SU-DHL-6 (cell line): ENCODE measurements at regions not wholly inside any gene's neighbourhood (a gene's known extent, or its start where the extent isn't known, plus 50 kb on each side); places are given as distances from the start of the nearest gene placed in this dataset.
"Not testable (repeated sequence)": the region's sequence is repeated elsewhere in the genome, so short reads cannot be mapped to it uniquely, and the experiment has no call there.

ENCODE experiments used
- H2AFZ ChIP-seq: fragments of 200-600 bp; sonication (generic); 2 replicates; pipeline ENCODE4 v1.6.1; 2014; ENCODE audit warnings: low read depth, mild to moderate bottlenecking, moderate library complexity, mixed read lengths, antibody characterized with exemption, low read length; ENCODE audit not compliant: severe bottlenecking
- H3F3A ChIP-seq: fragments of 200-600 bp; shearing (Covaris generic); 2 replicates; pipeline ENCODE4 v1.6.0; 2016; ENCODE audit warnings: antibody characterized with exemption, mild to moderate bottlenecking; ENCODE audit not compliant: insufficient read depth
- H3K27ac ChIP-seq: fragments of 200-600 bp; sonication (generic); 2 replicates; pipeline ENCODE4 v1.5.1; 2016; ENCODE audit warnings: low read depth, mild to moderate bottlenecking, low read length, moderate library complexity, mixed read lengths
- H3K27me3 ChIP-seq: fragments of 200-600 bp; sonication (generic), shearing (Covaris generic); 2 replicates; pipeline ENCODE4 v1.6.0; 2014; ENCODE audit warnings: mild to moderate bottlenecking, low read length
- H3K36me3 ChIP-seq: fragments of 200-600 bp; sonication (generic); 2 replicates; pipeline ENCODE4 v1.6.1; 2014; ENCODE audit warnings: mild to moderate bottlenecking, low read length, mixed read lengths
- H3K4me2 ChIP-seq: fragments of 300-600, 200-600 bp; shearing (Covaris generic), sonication (generic); 2 replicates; pipeline ENCODE4 v1.6.0; 2014; ENCODE audit warnings: low read length, low read depth, mild to moderate bottlenecking; ENCODE audit not compliant: poor library complexity, severe bottlenecking
- H3K4me3 ChIP-seq: fragments of 200-600 bp; sonication (generic); 2 replicates; pipeline ENCODE4 v1.5.1; 2014; ENCODE audit warnings: antibody characterized with exemption, low read length, mild to moderate bottlenecking, mixed read lengths; ENCODE audit not compliant: insufficient read depth, poor library complexity, severe bottlenecking
- H3K79me2 ChIP-seq: fragments of 200-600 bp; sonication (generic); 2 replicates; pipeline ENCODE4 v1.6.1; 2014; ENCODE audit warnings: mild to moderate bottlenecking, low read length, moderate library complexity; ENCODE audit not compliant: insufficient read depth
- H3K9ac ChIP-seq: fragments of 200-600 bp; sonication (generic); 2 replicates; pipeline ENCODE4 v1.7.0; 2014; ENCODE audit warnings: mild to moderate bottlenecking, low read length
- H3K9me2 ChIP-seq: fragments of 200-600 bp; sonication (generic); replicated peaks from 2 replicates; pipeline ENCODE4 v1.6.1; 2014; ENCODE audit warnings: low read length; ENCODE audit not compliant: insufficient read depth
- H3K9me3 ChIP-seq: fragments of 200-600 bp; sonication (generic); 2 replicates; pipeline ENCODE4 v1.6.1; 2014; ENCODE audit warnings: low read length, mixed read lengths; ENCODE audit not compliant: insufficient read depth
- H4K20me1 ChIP-seq: fragments of 200-600 bp; sonication (generic); 2 replicates; pipeline ENCODE4 v1.6.1; 2014; ENCODE audit warnings: low read depth, mild to moderate bottlenecking, antibody characterized with exemption, low read length, moderate library complexity, mixed read lengths
- CTCF ChIP-seq: fragments of 200-600 bp; sonication (generic); IDR thresholded peaks from one replicate; pipeline ENCODE4 v1.5.1; 2017; ENCODE audit warnings: antibody characterized with exemption, mild to moderate bottlenecking, low read length, moderate library complexity; ENCODE audit not compliant: insufficient read depth, poor library complexity, severe bottlenecking
- EZH2phosphoT487 ChIP-seq: fragments of 200-600 bp; sonication (generic), shearing (Covaris generic); conservative IDR thresholded peaks from 2 replicates; pipeline ENCODE4 v1.6.1; 2018; ENCODE audit warnings: mild to moderate bottlenecking, antibody characterized with exemption, low read length, moderate library complexity, mixed read lengths

DNA sequence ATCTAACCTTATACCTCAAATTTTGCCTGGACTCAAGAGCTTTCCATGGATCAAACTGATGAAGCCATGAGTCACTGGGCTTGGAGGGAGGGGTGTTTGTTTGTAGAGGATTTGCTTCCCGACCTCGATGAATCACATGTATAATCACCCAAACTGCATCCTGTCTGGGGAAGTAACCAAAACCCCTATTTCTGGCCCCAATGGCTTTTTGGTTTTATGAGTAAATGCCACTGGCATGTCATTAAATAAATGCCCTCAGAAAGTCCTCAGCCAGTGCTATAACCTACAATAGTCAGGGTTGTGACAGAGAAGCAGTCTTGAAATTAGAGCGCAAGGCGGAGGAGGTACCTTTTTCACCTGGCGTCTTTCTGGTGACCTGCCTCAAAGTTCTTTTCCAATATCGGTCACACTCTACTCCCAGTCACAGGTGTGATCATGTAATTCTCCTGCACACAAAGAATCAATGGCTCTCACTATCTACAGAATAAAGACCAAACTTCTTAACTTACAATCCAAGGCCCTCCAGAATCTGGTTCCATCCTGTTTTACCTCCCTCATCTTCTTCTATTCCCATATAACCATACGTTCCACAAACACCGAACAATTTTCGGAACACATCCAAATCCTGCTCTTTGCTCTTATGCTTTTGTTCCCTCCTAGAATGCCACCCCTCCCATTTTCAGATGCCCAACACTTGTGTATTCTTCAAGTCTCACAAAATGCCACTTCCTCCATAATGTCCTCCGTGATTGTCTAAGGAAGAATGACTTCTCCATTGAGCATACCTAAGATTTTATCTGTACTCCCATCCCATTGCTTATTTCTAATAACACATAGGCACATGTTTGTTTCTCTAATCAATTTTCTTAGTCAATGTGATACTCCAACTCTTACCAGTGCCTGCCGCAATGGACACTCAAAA, 81.3 kb upstream of the BLID start:
- Histone ChIP-seq H3K9me3 (no peaks in the 10 kb centered on the region), H3K9ac (no peak overlapping the region), H3K4me3 (no peak overlapping the region), H3F3A (no peaks in the 10 kb centered on the region), H3K9me2 (no peaks in the 10 kb centered on the region), H2AFZ (no peak overlapping the region), H4K20me1 (no peaks in the 10 kb centered on the region), H3K79me2 (no peaks in the 10 kb centered on the region), H3K27me3 (no peaks in the 10 kb centered on the region), H3K4me2 (no peak overlapping the region), H3K27ac (no peak overlapping the region), H3K36me3 (no peaks in the 10 kb centered on the region)
- no peak for TF ChIP-seq CTCF

DNA sequence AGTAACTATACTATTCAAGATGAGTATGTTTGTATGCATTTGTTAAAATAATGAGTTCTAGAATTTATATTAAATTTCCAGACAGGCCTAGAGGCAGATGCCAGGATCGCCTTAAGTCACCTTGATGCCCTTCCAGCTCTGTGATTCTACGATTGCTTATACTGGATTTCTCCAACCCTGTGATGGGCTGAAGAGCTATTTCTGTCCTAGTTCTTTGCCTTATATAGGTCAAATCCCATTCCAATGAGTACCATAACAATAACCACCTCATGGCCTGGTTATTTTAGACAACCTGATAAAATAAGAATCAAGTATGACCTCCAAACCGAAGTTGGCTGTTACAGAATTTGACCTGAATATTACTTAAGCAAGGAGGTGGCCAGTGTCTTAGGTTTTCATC, 79.8 kb upstream of the BLID start:
- no peaks in the 10 kb centered on the region for H3K79me2 ChIP-seq
- no peaks in the 10 kb centered on the region for H3K27me3 ChIP-seq
- no peak for TF ChIP-seq EZH2phosphoT487
- TF ChIP-seq CTCF: no peak
- no peaks in the 10 kb centered on the region for H3F3A ChIP-seq
- H3K9me3 ChIP-seq: no peaks in the 10 kb centered on the region
- no peaks in the 10 kb centered on the region for H3K36me3 ChIP-seq
- no peak overlapping the region for H3K4me3 ChIP-seq
- H3K9me2 ChIP-seq: no peaks in the 10 kb centered on the region
- no peak overlapping the region for H3K27ac ChIP-seq
- no peaks in the 10 kb centered on the region for H4K20me1 ChIP-seq
- H3K9ac ChIP-seq: no peak overlapping the region
- no peak overlapping the region for H3K4me2 ChIP-seq
- H2AFZ ChIP-seq: no peak overlapping the region

GRCh38 chr11:122193881-122194480, 78.0 kb upstream of the BLID start:
- H3K4me3 ChIP-seq, H3K27me3 ChIP-seq, H3F3A ChIP-seq, H3K27ac ChIP-seq, H3K9ac ChIP-seq, H3K36me3 ChIP-seq, H3K9me3 ChIP-seq, H3K9me2 ChIP-seq, H3K79me2 ChIP-seq, H2AFZ ChIP-seq, H4K20me1 ChIP-seq, H3K4me2 ChIP-seq: not testable (repeated sequence)

GRCh38 chr11:122193457-122193856, 77.4 kb upstream of the BLID start:
- TF ChIP-seq EZH2phosphoT487 (no peak), CTCF (no peak)
- no peaks in the 10 kb centered on the region for H3F3A ChIP-seq
- H3K9me2 ChIP-seq: no peaks in the 10 kb centered on the region
- H3K27me3 ChIP-seq: no peaks in the 10 kb centered on the region
- H3K79me2 ChIP-seq: no peaks in the 10 kb centered on the region
- H2AFZ ChIP-seq: no peak overlapping the region
- H3K4me2 ChIP-seq: no peak overlapping the region
- no peaks in the 10 kb centered on the region for H3K9me3 ChIP-seq
- H3K9ac ChIP-seq: no peak overlapping the region
- H3K36me3 ChIP-seq: no peaks in the 10 kb centered on the region
- H4K20me1 ChIP-seq: no peaks in the 10 kb centered on the region
- H3K4me3 ChIP-seq: no peak overlapping the region
- H3K27ac ChIP-seq: no peak overlapping the region
